ENCODE measurements at regions not wholly inside any gene's neighbourhood (a gene's known extent, or its start where the extent isn't known, plus 50 kb on each side); places are given as distances from the start of the nearest gene placed in this dataset.

- intact Hi-C loops (cut with DNase I): no loop called here
- H3K9me3 ChIP-seq: no peaks in the 10 kb centered on the region
- no peaks in the 10 kb centered on the region for H3K36me3 ChIP-seq
- ATAC-seq (no peak), DNase-seq (no peak)
- no peak for TF ChIP-seq CTCF (IDR thresholded peaks at IDR 0.05)
- no peak overlapping the region for H3K4me3 ChIP-seq
- no peaks in the 10 kb centered on the region for H3K27me3 ChIP-seq
- H3K27ac ChIP-seq: no peak overlapping the region
- H3K4me1 ChIP-seq: peaks cover 26% of the 10 kb centered on the region
Observed at GRCh38 chr18:10063489-10063888, 149.7 kb downstream of the VAPA start.

- no peak for TF ChIP-seq CTCF (IDR thresholded peaks at IDR 0.05)
- Histone ChIP-seq H3K36me3 (no peaks in the 10 kb centered on the region), H3K4me1 (peaks cover 18% of the 10 kb centered on the region), H3K27me3 (no peaks in the 10 kb centered on the region), H3K9me3 (no peaks in the 10 kb centered on the region), H3K4me3 (no peak overlapping the region), H3K27ac (no peak overlapping the region)
- intact Hi-C loops (cut with DNase I): no loop called here
- DNase-seq: no peak
- no peak for ATAC-seq
Observed at GRCh38 chr18:10064267-10064666, 150.5 kb downstream of the VAPA start.

GRCh38 chr18:10065296-10065695, 151.5 kb downstream of the VAPA start:
- no peaks in the 10 kb centered on the region for H3K9me3 ChIP-seq
- TF ChIP-seq CTCF (IDR thresholded peaks at IDR 0.05): no peak
- H3K4me1 ChIP-seq: peaks cover 12% of the 10 kb centered on the region
- DNase-seq (no peak), ATAC-seq (no peak)
- H3K36me3 ChIP-seq: no peaks in the 10 kb centered on the region
- H3K27ac ChIP-seq: no peak overlapping the region
- H3K27me3 ChIP-seq: no peaks in the 10 kb centered on the region
- no peak overlapping the region for H3K4me3 ChIP-seq
- intact Hi-C loops (cut with DNase I): no loop called here

DNA sequence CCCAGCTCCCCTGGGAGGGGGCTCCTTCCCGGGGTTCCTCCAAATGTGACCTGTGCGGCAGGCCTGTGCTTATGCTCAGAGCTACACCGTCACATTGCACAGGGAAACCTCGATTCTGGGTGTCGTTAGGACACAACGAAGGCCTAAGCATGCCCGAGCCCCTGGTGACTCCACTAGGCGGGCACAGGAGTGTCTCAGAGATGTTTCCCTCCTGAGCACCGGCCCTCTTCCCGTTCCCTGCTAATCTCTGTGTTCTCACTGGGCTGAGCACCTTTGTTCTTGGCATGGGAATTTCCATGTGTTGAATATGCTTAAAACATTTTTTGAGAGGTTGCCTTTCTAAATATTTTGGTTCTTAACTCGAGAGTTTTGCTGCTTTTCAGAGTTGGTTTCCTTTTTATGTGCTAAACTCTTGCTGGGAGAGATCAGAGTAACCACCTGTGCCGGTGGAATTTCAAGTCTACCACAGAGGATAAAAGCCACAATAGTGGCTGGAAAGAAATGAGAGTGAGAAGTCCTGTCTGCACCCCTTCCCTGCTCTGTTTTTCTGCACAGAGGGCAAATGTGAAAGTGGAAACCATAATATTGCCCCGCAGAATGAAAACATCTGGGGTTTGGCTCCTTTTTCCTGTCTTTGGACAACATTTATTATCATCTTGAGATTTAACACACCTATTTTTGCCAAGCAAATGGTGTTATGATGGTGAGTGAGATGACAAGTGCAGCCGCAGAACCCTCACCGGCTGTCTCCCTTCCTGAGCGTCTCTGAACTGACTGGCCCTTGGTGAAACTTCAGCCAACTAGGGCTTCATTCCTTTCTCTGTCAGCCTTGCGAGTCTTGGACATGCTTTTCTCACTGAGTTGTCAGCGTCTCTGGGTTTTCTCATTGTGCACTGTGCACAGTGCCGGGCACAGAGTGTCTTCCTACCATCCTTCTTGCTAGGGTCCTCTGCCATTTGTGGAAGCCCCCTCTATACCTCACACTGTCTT, 154.1 kb downstream of the VAPA start:
- DNase-seq (no peak), ATAC-seq (peak; percentile 66)
- Histone ChIP-seq H3K36me3 (no peaks in the 10 kb centered on the region), H3K4me1 (peaks cover 4% of the 10 kb centered on the region), H3K27me3 (no peaks in the 10 kb centered on the region), H3K27ac (no peak overlapping the region), H3K9me3 (no peaks in the 10 kb centered on the region), H3K4me3 (no peak overlapping the region)
- TF ChIP-seq CTCF (IDR thresholded peaks at IDR 0.05): no peak
- intact Hi-C loops (cut with DNase I): no loop called here

- TF ChIP-seq CTCF (IDR thresholded peaks at IDR 0.05): no peak
- no peaks in the 10 kb centered on the region for H3K9me3 ChIP-seq
- intact Hi-C loops (cut with DNase I): no loop called here
- H3K27me3 ChIP-seq: no peaks in the 10 kb centered on the region
- H3K4me1 ChIP-seq: peaks cover 4% of the 10 kb centered on the region
- H3K36me3 ChIP-seq: no peaks in the 10 kb centered on the region
- no peak overlapping the region for H3K4me3 ChIP-seq
- ATAC-seq (no peak), DNase-seq (no peak)
- H3K27ac ChIP-seq: no peak overlapping the region
Observed at GRCh38 chr18:10068766-10069567, 155.2 kb downstream of the VAPA start.
